ENCODE measurements at regions not wholly inside any gene's neighbourhood (a gene's known extent, or its start where the extent isn't known, plus 50 kb on each side); places are given as distances from the start of the nearest gene placed in this dataset.

DNA sequence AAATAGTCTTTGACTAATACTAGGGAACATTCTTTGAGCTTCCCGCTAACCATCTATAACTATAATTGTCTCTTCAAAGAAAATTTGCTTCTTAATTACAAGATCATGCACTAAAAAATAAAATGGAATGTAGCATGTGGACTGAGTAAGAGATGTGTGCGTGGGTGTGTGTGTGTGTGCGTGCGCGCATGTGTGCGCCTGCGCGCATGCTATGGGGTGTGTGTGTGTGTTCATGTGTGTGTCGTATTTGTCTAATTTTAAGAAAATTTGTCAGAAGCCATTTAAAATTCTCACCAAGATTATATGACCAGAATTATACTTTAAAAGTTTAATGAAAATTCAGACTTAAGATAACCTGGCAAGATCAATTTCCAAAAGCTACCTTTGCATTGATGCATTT, 593.0 kb downstream of the ACTL7B start:
- H3K4me3 ChIP-seq: no peak overlapping the region
- intact Hi-C loops (cut with DNase I): no loop called here
- TF ChIP-seq POLR2A (IDR thresholded peaks at IDR 0.05): no peak
- TF ChIP-seq, protein P1, sequence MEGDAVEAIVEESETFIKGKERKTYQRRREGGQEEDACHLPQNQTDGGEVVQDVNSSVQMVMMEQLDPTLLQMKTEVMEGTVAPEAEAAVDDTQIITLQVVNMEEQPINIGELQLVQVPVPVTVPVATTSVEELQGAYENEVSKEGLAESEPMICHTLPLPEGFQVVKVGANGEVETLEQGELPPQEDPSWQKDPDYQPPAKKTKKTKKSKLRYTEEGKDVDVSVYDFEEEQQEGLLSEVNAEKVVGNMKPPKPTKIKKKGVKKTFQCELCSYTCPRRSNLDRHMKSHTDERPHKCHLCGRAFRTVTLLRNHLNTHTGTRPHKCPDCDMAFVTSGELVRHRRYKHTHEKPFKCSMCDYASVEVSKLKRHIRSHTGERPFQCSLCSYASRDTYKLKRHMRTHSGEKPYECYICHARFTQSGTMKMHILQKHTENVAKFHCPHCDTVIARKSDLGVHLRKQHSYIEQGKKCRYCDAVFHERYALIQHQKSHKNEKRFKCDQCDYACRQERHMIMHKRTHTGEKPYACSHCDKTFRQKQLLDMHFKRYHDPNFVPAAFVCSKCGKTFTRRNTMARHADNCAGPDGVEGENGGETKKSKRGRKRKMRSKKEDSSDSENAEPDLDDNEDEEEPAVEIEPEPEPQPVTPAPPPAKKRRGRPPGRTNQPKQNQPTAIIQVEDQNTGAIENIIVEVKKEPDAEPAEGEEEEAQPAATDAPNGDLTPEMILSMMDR (IDR thresholded peaks at IDR 0.05): no peak
- H3K4me1 ChIP-seq: no peaks in the 10 kb centered on the region
- no peaks in the 10 kb centered on the region for H3K9me3 ChIP-seq
- DNase-seq (no peak), ATAC-seq (no peak)
- WGBS (ENCODE audit: insufficient coverage, low coverage, low lambda C conversion rate, missing lambda C conversion rate): 96% methylated on average over 9 of the region's 9 CpGs
- no peak overlapping the region for H3K27ac ChIP-seq
- H3K27me3 ChIP-seq: no peaks in the 10 kb centered on the region
- no peaks in the 10 kb centered on the region for H3K36me3 ChIP-seq

DNA sequence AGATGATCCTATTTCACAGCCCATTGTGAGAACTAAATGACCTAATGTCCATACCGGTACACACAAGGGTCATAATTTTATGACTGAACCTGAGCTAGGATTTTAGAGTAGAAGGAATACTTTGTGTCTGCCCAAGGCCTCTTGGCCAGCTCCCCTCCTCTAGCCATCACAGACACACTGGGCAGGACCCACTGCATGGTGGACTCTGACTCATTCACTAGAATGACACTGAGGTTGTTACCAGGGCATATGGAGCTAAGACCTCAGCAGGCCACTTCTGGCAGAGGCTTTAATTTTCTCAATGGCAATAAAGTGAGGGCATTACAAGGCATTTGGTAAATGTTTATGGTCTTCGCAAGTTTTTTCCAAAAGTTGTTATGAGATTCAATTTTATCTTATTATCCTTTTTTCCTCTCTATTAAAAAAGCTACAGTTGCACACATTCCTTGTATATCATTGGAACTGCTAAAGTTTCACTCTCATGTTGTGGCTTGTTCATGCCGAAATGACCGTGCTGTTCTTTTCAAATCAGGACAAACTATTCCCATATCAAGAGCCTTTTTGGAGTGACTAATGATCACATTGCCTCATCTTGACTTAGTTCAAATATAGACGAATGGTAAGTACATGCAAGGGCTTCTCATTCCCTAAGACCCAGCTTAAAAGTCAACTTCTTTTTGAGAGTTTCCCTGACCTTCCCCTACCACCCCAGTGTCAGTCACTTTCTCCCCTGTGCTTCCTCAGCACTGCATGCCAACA, 595.7 kb downstream of the ACTL7B start:
- Histone ChIP-seq H3K4me1 (no peaks in the 10 kb centered on the region), H3K27ac (no peak overlapping the region), H3K4me3 (no peak overlapping the region), H3K36me3 (no peaks in the 10 kb centered on the region), H3K9me3 (no peaks in the 10 kb centered on the region), H3K27me3 (no peaks in the 10 kb centered on the region)
- TF ChIP-seq, protein P1 (IDR thresholded peaks at IDR 0.05): no peak
- TF ChIP-seq POLR2A (IDR thresholded peaks at IDR 0.05): no peak
- WGBS (ENCODE audit: insufficient coverage, low coverage, low lambda C conversion rate, missing lambda C conversion rate): 88% methylated on average over 5 of the region's 5 CpGs
- intact Hi-C loops (cut with DNase I): no loop called here
- DNase-seq: no peak
- ATAC-seq: no peak

DNA sequence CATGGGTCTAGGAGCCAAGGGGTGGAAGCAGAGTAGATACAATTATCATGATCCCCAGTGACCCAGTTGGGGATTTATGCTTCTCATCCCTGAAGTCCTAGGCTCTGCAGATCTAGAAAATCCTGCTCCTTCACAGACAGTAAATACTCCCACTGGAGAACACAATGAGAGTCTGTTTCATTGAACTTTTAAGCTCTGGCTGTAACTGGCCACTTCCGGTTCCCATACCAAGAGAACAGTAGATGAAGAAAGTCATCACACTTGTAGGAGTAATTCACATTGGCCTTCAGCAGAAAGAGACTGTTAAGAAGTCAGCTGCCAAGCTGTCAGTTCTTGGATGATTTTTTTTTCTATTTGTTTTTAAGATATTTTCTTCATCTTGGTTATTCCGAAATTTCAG, 597.1 kb downstream of the ACTL7B start:
- intact Hi-C loops (cut with DNase I): no loop called here
- 60% methylated on average over 2 of the region's 2 CpGs for WGBS (ENCODE audit: insufficient coverage, low coverage, low lambda C conversion rate, missing lambda C conversion rate)
- no peak for ATAC-seq

DNA sequence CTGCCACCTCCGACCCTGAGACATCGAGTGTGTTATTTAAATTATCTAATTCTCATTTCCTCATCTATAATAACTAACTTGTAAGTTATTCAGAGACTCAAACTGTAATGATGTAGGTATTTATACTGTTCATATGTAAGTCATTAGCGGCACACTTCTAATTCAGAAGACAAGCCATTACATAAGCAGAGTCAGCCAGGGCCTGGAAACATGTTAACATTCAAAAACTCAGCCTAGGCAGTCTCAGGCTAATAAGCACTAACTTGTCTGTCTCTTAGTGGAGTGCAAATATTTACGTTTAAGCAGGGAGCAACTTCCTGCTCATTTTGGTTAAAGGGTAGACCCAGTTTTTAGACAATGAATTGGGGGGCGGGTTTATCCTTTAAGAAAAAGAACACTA, 598.4 kb downstream of the ACTL7B start:
- H3K27ac ChIP-seq: no peak overlapping the region
- no peaks in the 10 kb centered on the region for H3K9me3 ChIP-seq
- no peak overlapping the region for H3K4me3 ChIP-seq
- no peaks in the 10 kb centered on the region for H3K4me1 ChIP-seq
- no peak for TF ChIP-seq POLR2A (IDR thresholded peaks at IDR 0.05)
- TF ChIP-seq, protein P1 (IDR thresholded peaks at IDR 0.05): no peak
- no peaks in the 10 kb centered on the region for H3K27me3 ChIP-seq
- DNase-seq: no peak
- intact Hi-C loops (cut with DNase I): no loop called here
- H3K36me3 ChIP-seq: no peaks in the 10 kb centered on the region
- 68% methylated on average over 5 of the region's 5 CpGs for WGBS (ENCODE audit: insufficient coverage, low coverage, low lambda C conversion rate, missing lambda C conversion rate)
- no peak for ATAC-seq

More for the DNA sequence above, 597.1 kb downstream of the ACTL7B start:
- H3K9me3 ChIP-seq: no peaks in the 10 kb centered on the region
- H3K4me3 ChIP-seq: no peak overlapping the region
- TF ChIP-seq, protein P1 (IDR thresholded peaks at IDR 0.05): no peak
- no peak for TF ChIP-seq POLR2A (IDR thresholded peaks at IDR 0.05)
- DNase-seq: no peak
- no peaks in the 10 kb centered on the region for H3K36me3 ChIP-seq
- no peaks in the 10 kb centered on the region for H3K27me3 ChIP-seq
- H3K27ac ChIP-seq: no peak overlapping the region
- no peaks in the 10 kb centered on the region for H3K4me1 ChIP-seq

Data from right lobe of liver (tissue), 6 donors.